B cell (primary cell): ENCODE measurements at regions not wholly inside any gene's neighbourhood (a gene's known extent, or its start where the extent isn't known, plus 50 kb on each side); places are given as distances from the start of the nearest gene placed in this dataset.

Experiments used
- ATAC-seq: fragments of 200-7000 bp; cut with Tn5 transposase; one replicate; pipeline ENCODE4 v1.10.0; 2021; ENCODE audit warnings: low read depth, mild to moderate bottlenecking, moderate number of reproducible peaks, moderate library complexity
- CTCF ChIA-PET: fragments of 350-600 bp; sonication (Branson Sonifier 250); formaldehyde crosslinking; loops from one replicate; lab custom pipeline; 2021; ENCODE audit warnings: antibody characterized with exemption, inconsistent platforms; lab: Charles Lee
- POLR2A ChIA-PET: fragments of 350-600 bp; sonication (Branson Sonifier 250); formaldehyde crosslinking; loops from one replicate; lab custom pipeline; 2021; ENCODE audit warnings: antibody characterized with exemption; lab: Charles Lee
- DNase-seq: peaks from one replicate; pipeline ENCODE4 v3.0.0; 2013
- H2AFZ ChIP-seq: 2 replicates; pipeline ENCODE4 v1.6.1; 2012; ENCODE audit warnings: mild to moderate bottlenecking, low read depth, low read length; ENCODE audit not compliant: insufficient read depth, poor library complexity, severe bottlenecking
- H3K27ac ChIP-seq, 2 donors: 1 replicate in 1 of 2; 2 replicates in 1 of 2; pipeline ENCODE4 v1.5.1; 2012 to 2013; ENCODE audit warnings: low read length in 2 of 2, mild to moderate bottlenecking in 2 of 2, moderate library complexity in 1 of 2
- H3K27me3 ChIP-seq, 4 experiments: fragments of 200-600 bp in 1 of 4; sonication (generic) in 1 of 4; replicated peaks in 1 of 4; 1 replicate in 2 of 4; 2 replicates in 2 of 4; pipeline versions ENCODE4 v1.6.1 to v1.7.0; 2013 to 2016; ENCODE audit warnings: low read length in 3 of 4, mild to moderate bottlenecking in 2 of 4, mixed read lengths in 1 of 4, moderate library complexity in 1 of 4; ENCODE audit not compliant: insufficient read depth in 4 of 4, control insufficient read depth in 3 of 4; ENCODE audit errors: control extremely low read depth in 1 of 4
- H3K36me3 ChIP-seq, 2 experiments: replicated peaks in 1 of 2; 1 replicate in 1 of 2; 2 replicates in 1 of 2; pipeline versions ENCODE4 v1.6.1 to v1.7.1; 2013; ENCODE audit warnings: low read length in 1 of 2; ENCODE audit not compliant: insufficient read depth in 2 of 2, control insufficient read depth in 1 of 2; ENCODE audit errors: control extremely low read depth in 1 of 2, extremely low read depth in 1 of 2
- H3K4me1 ChIP-seq, 2 donors: fragments of 200-600 bp in 1 of 2; sonication (generic) in 1 of 2; 1 replicate in 1 of 2; 2 replicates in 1 of 2; pipeline versions ENCODE4 v1.5.1 to v1.6.1; 2013 to 2017; ENCODE audit warnings: low read length in 2 of 2; ENCODE audit not compliant: control insufficient read depth in 2 of 2, insufficient read depth in 2 of 2
- H3K4me2 ChIP-seq: replicated peaks from 2 replicates; pipeline ENCODE3; 2012; ENCODE audit warnings: mild to moderate bottlenecking, low read depth, low read length; ENCODE audit not compliant: poor library complexity, severe bottlenecking
- H3K4me3 ChIP-seq, 5 experiments: fragments of 200-600 bp in 1 of 5; sonication (generic) in 1 of 5; 1 replicate in 3 of 5; 2 replicates in 2 of 5; pipeline versions ENCODE4 v1.5.1 to v1.7.0; 2011 to 2016; ENCODE audit warnings: low read length in 4 of 5, mild to moderate bottlenecking in 4 of 5, low read depth in 2 of 5, control low read depth in 1 of 5, moderate library complexity in 1 of 5; ENCODE audit not compliant: insufficient read depth in 1 of 5; ENCODE audit errors: control extremely low read depth in 1 of 5, extremely low read depth in 1 of 5
- H3K79me2 ChIP-seq: fragments of 200-600 bp; sonication (generic); one replicate; pipeline ENCODE4 v1.6.0; 2016; ENCODE audit warnings: low read length; ENCODE audit not compliant: control insufficient read depth, insufficient read depth
- H3K9ac ChIP-seq: fragments of 200-600 bp; sonication (generic); 2 replicates; pipeline ENCODE4 v1.6.1; 2017; ENCODE audit warnings: mild to moderate bottlenecking, low read length, moderate library complexity
- H3K9me3 ChIP-seq, 3 donors: one replicate each; pipeline versions ENCODE4 v1.6.1 to v1.7.1; 2013; ENCODE audit warnings: low read length in 2 of 3; ENCODE audit not compliant: control insufficient read depth in 2 of 3, insufficient read depth in 1 of 3; ENCODE audit errors: control extremely low read depth in 1 of 3
- H4K20me1 ChIP-seq: 2 replicates; pipeline ENCODE4 v1.6.0; 2012; ENCODE audit warnings: mild to moderate bottlenecking, low read length; ENCODE audit not compliant: insufficient read depth, control insufficient read depth, poor library complexity, severe bottlenecking
- H3K27ac Mint-ChIP-seq: one replicate; pipeline ENCODE4 v1.8.0; 2021; ENCODE audit warnings: mixed read lengths
- H3K27me3 Mint-ChIP-seq: one replicate; pipeline ENCODE4 v1.8.0; 2021; ENCODE audit warnings: mixed read lengths
- H3K4me1 Mint-ChIP-seq: one replicate; pipeline ENCODE4 v1.8.0; 2021; ENCODE audit warnings: mixed read lengths
- H3K4me3 Mint-ChIP-seq: one replicate; pipeline ENCODE4 v1.8.0; 2021; ENCODE audit warnings: mixed read lengths
- H3K9me3 Mint-ChIP-seq: one replicate; pipeline ENCODE4 v1.8.0; 2022; ENCODE audit warnings: mixed read lengths; ENCODE audit not compliant: insufficient read depth
- EZH2 ChIP-seq: IDR thresholded peaks from 2 replicates; pipeline ENCODE4 v1.6.1; 2012; ENCODE audit warnings: borderline replicate concordance, low read depth, mild to moderate bottlenecking, moderate library complexity, low read length; ENCODE audit not compliant: insufficient read depth, poor library complexity, severe bottlenecking
- WGBS: methylation state at CpG from one replicate; pipeline ENCODE4 v1.1.5; 2013; ENCODE audit warnings: missing lambda C conversion rate; ENCODE audit not compliant: insufficient coverage; 5-methylcytosine and 5-hydroxymethylcytosine counted together
- intact Hi-C: fragments of 100-400 bp; cut with micrococcal nuclease; formaldehyde crosslinking; loops from one replicate; pipeline ENCODE4 v1.10.0; 2022
- TF ChIP-seq, protein P1 (sequence below): fragments of 200-600 bp; IDR thresholded peaks from one replicate; pipeline ENCODE4 v1.8.0; 2022; ENCODE audit warnings: antibody characterized with exemption, mild to moderate bottlenecking

DNA sequence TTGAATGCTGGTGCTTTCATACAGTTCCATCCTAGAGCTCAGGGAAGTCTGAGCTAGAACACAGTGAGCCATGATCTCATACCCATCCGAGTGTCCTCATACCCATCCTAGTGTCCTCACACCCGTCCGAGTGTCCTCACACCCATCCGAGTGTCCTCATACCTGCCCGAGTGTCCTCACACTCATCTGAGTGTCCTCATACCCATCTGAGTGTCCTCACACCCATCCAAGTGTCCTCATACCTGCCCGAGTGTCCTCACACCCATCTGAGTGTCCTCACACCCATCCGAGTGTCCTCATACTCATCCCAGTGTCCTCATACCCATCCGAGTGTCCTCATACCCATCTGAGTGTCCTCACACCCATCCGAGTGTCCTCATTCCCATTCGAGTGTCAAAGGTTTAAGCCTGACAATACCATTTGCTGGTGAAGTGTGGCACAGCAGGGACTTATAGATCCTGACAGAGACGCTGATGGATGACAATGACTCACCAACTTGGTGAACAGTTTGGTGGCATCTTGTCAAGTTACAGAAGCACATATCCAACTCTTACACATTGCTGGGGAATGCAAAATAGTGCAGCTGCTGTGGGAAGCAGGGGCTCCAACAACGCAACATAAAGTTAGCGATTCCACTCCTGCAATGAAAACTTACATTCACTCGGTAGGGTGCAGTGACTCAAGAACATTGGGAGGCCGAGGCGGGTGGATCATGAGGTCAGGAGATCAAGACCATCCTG is 77.0 kb upstream of the COL5A1 start:
- H3K9me3 Mint-ChIP-seq, result peaks cover 2% of the 10 kb centered on the region
- no peaks in the 10 kb centered on the region for H3K27me3 Mint-ChIP-seq
- no peaks in the 10 kb centered on the region for H3K27me3 ChIP-seq
- H3K9ac ChIP-seq, result no peak overlapping the region
- no peak overlapping the region for H3K27ac ChIP-seq
- no peak for ATAC-seq
- H3K4me1 ChIP-seq, result no peaks in the 10 kb centered on the region
- ChIA-PET CTCF (no interaction called here), POLR2A (no interaction called here)
- H3K27ac Mint-ChIP-seq, result no peak overlapping the region
- H3K4me3 ChIP-seq, result no peak overlapping the region
- H3K4me2 ChIP-seq, result no peak overlapping the region
- no peak for DNase-seq
- TF ChIP-seq, protein P1, sequence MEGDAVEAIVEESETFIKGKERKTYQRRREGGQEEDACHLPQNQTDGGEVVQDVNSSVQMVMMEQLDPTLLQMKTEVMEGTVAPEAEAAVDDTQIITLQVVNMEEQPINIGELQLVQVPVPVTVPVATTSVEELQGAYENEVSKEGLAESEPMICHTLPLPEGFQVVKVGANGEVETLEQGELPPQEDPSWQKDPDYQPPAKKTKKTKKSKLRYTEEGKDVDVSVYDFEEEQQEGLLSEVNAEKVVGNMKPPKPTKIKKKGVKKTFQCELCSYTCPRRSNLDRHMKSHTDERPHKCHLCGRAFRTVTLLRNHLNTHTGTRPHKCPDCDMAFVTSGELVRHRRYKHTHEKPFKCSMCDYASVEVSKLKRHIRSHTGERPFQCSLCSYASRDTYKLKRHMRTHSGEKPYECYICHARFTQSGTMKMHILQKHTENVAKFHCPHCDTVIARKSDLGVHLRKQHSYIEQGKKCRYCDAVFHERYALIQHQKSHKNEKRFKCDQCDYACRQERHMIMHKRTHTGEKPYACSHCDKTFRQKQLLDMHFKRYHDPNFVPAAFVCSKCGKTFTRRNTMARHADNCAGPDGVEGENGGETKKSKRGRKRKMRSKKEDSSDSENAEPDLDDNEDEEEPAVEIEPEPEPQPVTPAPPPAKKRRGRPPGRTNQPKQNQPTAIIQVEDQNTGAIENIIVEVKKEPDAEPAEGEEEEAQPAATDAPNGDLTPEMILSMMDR, result no peak
- no peak for TF ChIP-seq EZH2
- WGBS, result 88% methylated on average over 12 of the region's 16 CpGs
- intact Hi-C loops, result no loop called here
- no peaks in the 10 kb centered on the region for H3K36me3 ChIP-seq
- no peak overlapping the region for H3K4me3 Mint-ChIP-seq
- H3K79me2 ChIP-seq, result no peaks in the 10 kb centered on the region
- H4K20me1 ChIP-seq, result no peaks in the 10 kb centered on the region
- H2AFZ ChIP-seq, result no peak overlapping the region
- peaks cover 0 to 19% (median 3%) of the 10 kb centered on the region in 3 donors for H3K9me3 ChIP-seq
- H3K4me1 Mint-ChIP-seq, result no peaks in the 10 kb centered on the region

DNA sequence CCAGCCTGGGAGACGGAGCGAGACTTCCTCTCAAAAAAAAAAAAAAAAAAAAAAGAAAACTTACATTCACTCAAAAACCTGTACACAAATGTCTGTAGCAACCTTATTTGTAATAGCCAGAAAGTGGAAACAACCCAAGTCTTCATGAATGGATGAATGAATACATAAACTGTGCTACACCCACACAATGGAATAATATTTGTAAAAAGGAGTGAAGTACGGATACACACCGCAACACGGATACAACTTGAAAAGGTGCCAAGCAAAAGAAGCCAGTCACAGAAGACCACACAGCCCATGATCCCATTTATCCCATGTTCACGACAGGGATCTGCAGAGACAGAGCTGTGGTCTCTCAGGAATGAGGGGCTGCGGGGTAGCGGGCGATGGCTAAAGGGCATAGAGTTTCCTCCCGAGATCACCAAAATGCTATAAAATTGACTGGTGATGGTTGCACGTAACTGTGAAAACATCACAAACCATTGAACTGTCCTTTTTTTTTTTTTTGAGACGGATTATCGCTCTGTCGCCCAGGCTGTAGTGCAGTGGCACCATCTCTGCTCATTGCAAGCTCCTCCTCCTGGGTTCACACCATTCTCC is 76.2 kb upstream of the COL5A1 start:
- POLR2A ChIA-PET, result no interaction called here
- Histone ChIP-seq H3K27ac (no peak overlapping the region), H3K4me3 (no peak overlapping the region), H3K36me3 (no peaks in the 10 kb centered on the region), H3K9ac (no peak overlapping the region), H4K20me1 (no peaks in the 10 kb centered on the region), H3K4me1 (peaks cover under 1 to 4% of the 10 kb centered on the region in 2 donors), H2AFZ (no peak overlapping the region), H3K27me3 (no peaks in the 10 kb centered on the region), H3K79me2 (no peaks in the 10 kb centered on the region), H3K9me3 (peaks cover 0 to 19% (median 3%) of the 10 kb centered on the region in 3 donors), H3K4me2 (no peak overlapping the region)
- DNase-seq (no peak), ATAC-seq (no peak)
- CTCF ChIA-PET, result no interaction called here
- Mint-ChIP-seq H3K4me3 (no peak overlapping the region), H3K4me1 (peaks cover 4% of the 10 kb centered on the region), H3K9me3 (peaks cover 2% of the 10 kb centered on the region), H3K27ac (no peak overlapping the region), H3K27me3 (no peaks in the 10 kb centered on the region)
- intact Hi-C loops, result no loop called here
- 100% methylated on average over 4 of the region's 14 CpGs for WGBS
- no peak for TF ChIP-seq EZH2
- TF ChIP-seq, protein P1, result no peak
